OCI-LY7 (cell line): ENCODE measurements at regions not wholly inside any gene's neighbourhood (a gene's known extent, or its start where the extent isn't known, plus 50 kb on each side); places are given as distances from the start of the nearest gene placed in this dataset.

ENCODE experiments used
- BruUV-seq: library from RNA; stranded (reverse); fragments of 400-500 nt; replicated peaks from 2 replicates; lab custom pipeline; 2021; lab: Mats Ljungman, UMichigan
- CTCF ChIA-PET: fragments of 300-600 bp; sonication (Branson Sonifier 250); formaldehyde crosslinking; loops from one replicate; lab custom pipeline; 2022; ENCODE audit warnings: antibody characterized with exemption; ENCODE audit not compliant: unreplicated experiment; lab: Charles Lee
- POLR2A ChIA-PET: fragments of 300-600 bp; sonication (Branson Sonifier 250); formaldehyde crosslinking; loops from one replicate; lab custom pipeline; 2022; ENCODE audit warnings: antibody characterized with exemption; lab: Charles Lee
- DNase-seq: peaks from one replicate; pipeline ENCODE4 v3.0.0-alpha.2; 2015; ENCODE audit warnings: low spot score
- H2AFZ ChIP-seq: fragments of 200-600 bp; sonication (generic), shearing (Covaris generic); 2 replicates; pipeline ENCODE4 v1.6.1; 2014; ENCODE audit warnings: mild to moderate bottlenecking, antibody characterized with exemption, low read length, moderate library complexity
- H3K27ac ChIP-seq: fragments of 200-600 bp; sonication (generic); 2 replicates; pipeline ENCODE4 v1.5.1; 2014; ENCODE audit warnings: mixed run types, low read depth, mild to moderate bottlenecking, moderate library complexity, low read length, inconsistent platforms; ENCODE audit not compliant: poor library complexity, severe bottlenecking
- H3K36me3 ChIP-seq: fragments of 200-600 bp; sonication (generic); 2 replicates; pipeline ENCODE4 v1.6.1; 2014; ENCODE audit warnings: mild to moderate bottlenecking, antibody characterized with exemption, low read length, moderate library complexity, mixed read lengths; ENCODE audit not compliant: insufficient read depth
- H3K4me1 ChIP-seq: fragments of 200-600 bp; sonication (generic); 2 replicates; pipeline ENCODE4 v1.5.1; 2014; ENCODE audit warnings: mild to moderate bottlenecking, low read length; ENCODE audit not compliant: insufficient read depth, poor library complexity, severe bottlenecking
- H3K4me2 ChIP-seq: fragments of 200-600 bp; sonication (generic); 2 replicates; pipeline ENCODE4 v1.6.1; 2014; ENCODE audit warnings: mild to moderate bottlenecking, low read length
- H3K4me3 ChIP-seq: fragments of 200-600 bp; sonication (generic); 2 replicates; pipeline ENCODE4 v1.5.1; 2014; ENCODE audit warnings: mild to moderate bottlenecking, low read depth, low read length; ENCODE audit not compliant: poor library complexity, severe bottlenecking
- H3K79me2 ChIP-seq: fragments of 200-600 bp; sonication (generic); 2 replicates; pipeline ENCODE4 v1.6.1; 2016; ENCODE audit warnings: low read depth, mild to moderate bottlenecking, low read length, moderate library complexity, mixed read lengths; ENCODE audit not compliant: insufficient read depth
- H3K9me2 ChIP-seq: fragments of 200-600 bp; sonication (generic); 2 replicates; pipeline ENCODE4 v1.6.1; 2016; ENCODE audit warnings: mild to moderate bottlenecking, low read length, mixed read lengths; ENCODE audit not compliant: insufficient read depth
- H3K9me3 ChIP-seq: fragments of 200-600 bp; sonication (generic); 2 replicates; pipeline ENCODE4 v1.6.1; 2014; ENCODE audit warnings: mild to moderate bottlenecking, mixed run types, low read length, mixed read lengths
- H4K20me1 ChIP-seq: fragments of 200-600 bp; sonication (generic); 2 replicates; pipeline ENCODE4 v1.6.1; 2014; ENCODE audit warnings: mild to moderate bottlenecking, antibody characterized with exemption, low read length, moderate library complexity, mixed read lengths; ENCODE audit not compliant: insufficient read depth
- CTCF ChIP-seq: fragments of 200-600 bp; sonication (generic); conservative IDR thresholded peaks from 2 replicates; pipeline ENCODE4 v1.5.1; 2014; ENCODE audit warnings: mild to moderate bottlenecking, antibody characterized with exemption, low read length, moderate library complexity, mixed read lengths
- EZH2phosphoT487 ChIP-seq: fragments of 200-600 bp; sonication (generic); IDR thresholded peaks from 2 replicates; pipeline ENCODE4 v1.6.1; 2018; ENCODE audit warnings: low read depth, borderline replicate concordance, mild to moderate bottlenecking, mixed run types, antibody characterized with exemption, low read length, moderate library complexity, mixed read lengths
- intact Hi-C: fragments of 100-400 bp; cut with micrococcal nuclease; formaldehyde crosslinking; loops from one replicate; pipeline ENCODE4 v1.10.0; 2022; ENCODE audit not compliant: unreplicated experiment

GRCh38 chr14:29150659-29151058 lies 384.1 kb downstream of the FOXG1 start:
- no peak for DNase-seq
- Histone ChIP-seq H3K36me3 (no peaks in the 10 kb centered on the region), H3K4me2 (no peak overlapping the region), H3K9me2 (no peaks in the 10 kb centered on the region), H3K9me3 (0 out of 2 replicates have a peak, but pooled peaks cover 3% of the 10 kb centered on the region), H3K4me1 (no peaks in the 10 kb centered on the region), H3K4me3 (no peak overlapping the region), H4K20me1 (no peaks in the 10 kb centered on the region), H2AFZ (no peak overlapping the region), H3K79me2 (no peaks in the 10 kb centered on the region), H3K27ac (no peak overlapping the region)
- no peak for TF ChIP-seq EZH2phosphoT487
- TF ChIP-seq CTCF = no peak
- ChIA-PET CTCF (no interaction called here), POLR2A (interaction anchor here (0.6 kb wide), 1 partner anchor 730 kb away, joined by 3 read pairs; no protein-coding TSS in a partner anchor)
- BruUV-seq = no TSS peak
- intact Hi-C loops = no loop called here

GRCh38 chr14:29156096-29156495 lies 389.5 kb downstream of the FOXG1 start:
- TF ChIP-seq EZH2phosphoT487 = no peak
- TF ChIP-seq CTCF = no peak
- ChIA-PET POLR2A (no interaction called here), CTCF (no interaction called here)
- H3K4me2 ChIP-seq = no peak overlapping the region
- BruUV-seq = no TSS peak
- H3K36me3 ChIP-seq = no peaks in the 10 kb centered on the region
- intact Hi-C loops = no loop called here
- H4K20me1 ChIP-seq = no peaks in the 10 kb centered on the region
- H3K27ac ChIP-seq = no peak overlapping the region
- no peaks in the 10 kb centered on the region for H3K79me2 ChIP-seq
- H3K9me3 ChIP-seq = 0 out of 2 replicates have a peak, but pooled peaks cover 6% of the 10 kb centered on the region
- H3K9me2 ChIP-seq = no peaks in the 10 kb centered on the region
- H3K4me3 ChIP-seq = no peak overlapping the region
- no peak for DNase-seq
- H2AFZ ChIP-seq = no peak overlapping the region
- H3K4me1 ChIP-seq = no peaks in the 10 kb centered on the region

- TF ChIP-seq EZH2phosphoT487 (no peak), CTCF (no peak)
- Histone ChIP-seq H2AFZ (no peak overlapping the region), H3K9me3 (0 out of 2 replicates have a peak, but pooled peaks cover 6% of the 10 kb centered on the region), H3K27ac (no peak overlapping the region), H3K79me2 (no peaks in the 10 kb centered on the region), H3K9me2 (no peaks in the 10 kb centered on the region), H4K20me1 (no peaks in the 10 kb centered on the region), H3K4me2 (no peak overlapping the region), H3K4me1 (no peaks in the 10 kb centered on the region), H3K4me3 (no peak overlapping the region), H3K36me3 (no peaks in the 10 kb centered on the region)
- intact Hi-C loops = no loop called here
- DNase-seq = no peak
- POLR2A ChIA-PET = no interaction called here
- CTCF ChIA-PET = no interaction called here
- no TSS peak for BruUV-seq
These were observed 395.0 kb downstream of the FOXG1 start for GRCh38 chr14:29161593-29161992.
